Nephron progenitor cell (in vitro differentiated cells): ENCODE measurements at regions not wholly inside any gene's neighbourhood (a gene's known extent, or its start where the extent isn't known, plus 50 kb on each side); places are given as distances from the start of the nearest gene placed in this dataset.

Experiments used
- DNase-seq: peaks from one replicate; pipeline ENCODE4 v3.0.0; 2021
- H3K27ac Mint-ChIP-seq: 2 replicates; pipeline ENCODE4 v1.8.0; 2021; ENCODE audit warnings: mild to moderate bottlenecking, moderate library complexity, mixed read lengths
- H3K27me3 Mint-ChIP-seq: 2 replicates; pipeline ENCODE4 v1.8.0; 2021; ENCODE audit warnings: mild to moderate bottlenecking, low read depth, mixed read lengths; ENCODE audit not compliant: poor library complexity
- H3K36me3 Mint-ChIP-seq: 2 replicates; pipeline ENCODE4 v1.8.0; 2021; ENCODE audit warnings: low read depth, mixed read lengths
- H3K4me1 Mint-ChIP-seq: 2 replicates; pipeline ENCODE4 v1.8.0; 2021; ENCODE audit warnings: mixed read lengths
- H3K4me3 Mint-ChIP-seq: 2 replicates; pipeline ENCODE4 v1.8.0; 2021; ENCODE audit warnings: mild to moderate bottlenecking, moderate library complexity, mixed read lengths
- H3K9me3 Mint-ChIP-seq: 2 replicates; pipeline ENCODE4 v1.8.0; 2021; ENCODE audit warnings: mild to moderate bottlenecking, moderate library complexity, mixed read lengths
- TF ChIP-seq, protein P1 (sequence below): fragments of 200-600 bp; sonication (generic); IDR thresholded peaks from 2 replicates; pipeline ENCODE4 v1.5.0; 2021; ENCODE audit warnings: antibody characterized with exemption

DNA sequence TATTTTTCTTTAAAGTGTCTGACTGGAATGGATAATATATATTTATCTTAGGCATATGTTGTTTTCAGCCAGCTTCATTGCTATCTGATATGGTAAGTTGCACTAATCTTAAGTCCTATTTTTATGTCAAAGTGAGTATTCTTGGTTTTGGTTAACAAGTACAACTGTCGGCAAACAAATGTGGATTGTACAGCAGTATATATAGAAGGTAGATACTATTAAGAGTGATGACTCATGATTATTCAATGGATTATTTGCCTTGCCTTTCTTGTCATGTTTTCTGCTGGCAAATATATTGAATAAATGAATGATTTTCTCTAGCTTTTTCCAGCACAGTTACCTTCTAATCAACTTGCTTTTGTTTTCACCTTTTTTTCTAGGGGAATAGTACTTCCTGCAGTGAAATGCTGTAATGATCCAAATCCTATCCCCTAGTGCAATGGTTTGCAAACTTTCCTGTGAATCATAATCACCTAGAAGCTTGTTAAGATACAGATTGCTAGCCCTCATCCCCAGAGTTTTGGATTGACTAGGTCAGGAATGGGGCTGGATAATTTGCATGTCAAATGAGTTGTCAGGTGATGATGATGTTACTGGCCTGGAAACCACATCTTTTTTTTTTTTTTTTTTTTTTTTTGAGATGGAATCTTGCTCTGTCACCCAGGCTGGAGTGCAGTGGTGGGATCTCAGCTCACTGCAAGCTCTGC, 60.8 kb upstream of the ARRDC3 start:
- TF ChIP-seq, protein P1, sequence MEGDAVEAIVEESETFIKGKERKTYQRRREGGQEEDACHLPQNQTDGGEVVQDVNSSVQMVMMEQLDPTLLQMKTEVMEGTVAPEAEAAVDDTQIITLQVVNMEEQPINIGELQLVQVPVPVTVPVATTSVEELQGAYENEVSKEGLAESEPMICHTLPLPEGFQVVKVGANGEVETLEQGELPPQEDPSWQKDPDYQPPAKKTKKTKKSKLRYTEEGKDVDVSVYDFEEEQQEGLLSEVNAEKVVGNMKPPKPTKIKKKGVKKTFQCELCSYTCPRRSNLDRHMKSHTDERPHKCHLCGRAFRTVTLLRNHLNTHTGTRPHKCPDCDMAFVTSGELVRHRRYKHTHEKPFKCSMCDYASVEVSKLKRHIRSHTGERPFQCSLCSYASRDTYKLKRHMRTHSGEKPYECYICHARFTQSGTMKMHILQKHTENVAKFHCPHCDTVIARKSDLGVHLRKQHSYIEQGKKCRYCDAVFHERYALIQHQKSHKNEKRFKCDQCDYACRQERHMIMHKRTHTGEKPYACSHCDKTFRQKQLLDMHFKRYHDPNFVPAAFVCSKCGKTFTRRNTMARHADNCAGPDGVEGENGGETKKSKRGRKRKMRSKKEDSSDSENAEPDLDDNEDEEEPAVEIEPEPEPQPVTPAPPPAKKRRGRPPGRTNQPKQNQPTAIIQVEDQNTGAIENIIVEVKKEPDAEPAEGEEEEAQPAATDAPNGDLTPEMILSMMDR, result no peak
- Mint-ChIP-seq H3K36me3 (no peaks in the 10 kb centered on the region), H3K4me3 (no peak overlapping the region), H3K9me3 (peaks cover 4% of the 10 kb centered on the region), H3K27ac (no peak overlapping the region), H3K4me1 (no peaks in the 10 kb centered on the region), H3K27me3 (no peaks in the 10 kb centered on the region)
- no peak for DNase-seq

DNA sequence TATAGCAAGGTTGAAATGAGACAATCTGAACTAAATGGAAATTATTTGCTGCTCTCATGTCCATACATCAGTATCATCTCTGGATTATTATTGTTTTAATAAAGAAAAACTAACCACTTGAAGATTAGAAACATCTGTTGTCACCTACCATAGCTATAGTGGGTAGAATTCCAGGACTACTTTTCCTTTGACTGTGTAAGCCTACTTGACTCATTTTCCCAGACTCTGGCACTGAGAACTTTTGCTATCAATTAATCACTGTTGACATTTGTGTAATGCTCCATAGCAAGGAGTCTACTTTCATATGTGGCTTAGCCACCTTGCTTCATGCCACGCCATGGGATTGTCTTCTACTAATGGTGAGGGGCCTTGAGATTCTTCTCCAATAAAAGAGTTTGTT, 59.9 kb upstream of the ARRDC3 start:
- H3K27ac Mint-ChIP-seq, result no peak overlapping the region
- TF ChIP-seq, protein P1, result no peak
- H3K27me3 Mint-ChIP-seq, result no peaks in the 10 kb centered on the region
- H3K9me3 Mint-ChIP-seq, result peaks cover 1% of the 10 kb centered on the region
- DNase-seq, result no peak
- H3K36me3 Mint-ChIP-seq, result no peaks in the 10 kb centered on the region
- H3K4me1 Mint-ChIP-seq, result peaks cover 4% of the 10 kb centered on the region
- no peak overlapping the region for H3K4me3 Mint-ChIP-seq

DNA sequence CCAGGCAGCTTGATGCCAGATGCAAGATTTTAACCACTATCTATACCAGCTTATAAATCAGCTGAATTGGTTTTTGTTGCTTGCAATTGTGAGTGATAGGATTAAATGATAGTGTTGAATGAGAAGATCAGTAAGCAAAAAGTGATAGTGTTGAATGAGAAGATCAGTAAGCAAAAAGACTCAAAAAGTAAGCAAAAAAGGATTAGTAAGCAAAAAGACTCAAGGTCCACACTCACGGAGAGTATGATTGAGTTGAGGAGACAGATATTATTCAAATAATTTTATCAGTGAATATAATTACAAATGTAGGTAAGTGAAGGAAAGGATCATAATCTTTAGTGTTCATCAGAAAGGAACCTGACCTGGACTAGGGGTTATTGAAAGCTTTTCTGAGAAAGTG, 58.0 kb upstream of the ARRDC3 start:
- no peaks in the 10 kb centered on the region for H3K36me3 Mint-ChIP-seq
- TF ChIP-seq, protein P1, result no peak
- peaks cover 22% of the 10 kb centered on the region for H3K4me1 Mint-ChIP-seq
- no peak for DNase-seq
- no peaks in the 10 kb centered on the region for H3K9me3 Mint-ChIP-seq
- no peaks in the 10 kb centered on the region for H3K27me3 Mint-ChIP-seq
- no peak overlapping the region for H3K4me3 Mint-ChIP-seq
- no peak overlapping the region for H3K27ac Mint-ChIP-seq

DNA sequence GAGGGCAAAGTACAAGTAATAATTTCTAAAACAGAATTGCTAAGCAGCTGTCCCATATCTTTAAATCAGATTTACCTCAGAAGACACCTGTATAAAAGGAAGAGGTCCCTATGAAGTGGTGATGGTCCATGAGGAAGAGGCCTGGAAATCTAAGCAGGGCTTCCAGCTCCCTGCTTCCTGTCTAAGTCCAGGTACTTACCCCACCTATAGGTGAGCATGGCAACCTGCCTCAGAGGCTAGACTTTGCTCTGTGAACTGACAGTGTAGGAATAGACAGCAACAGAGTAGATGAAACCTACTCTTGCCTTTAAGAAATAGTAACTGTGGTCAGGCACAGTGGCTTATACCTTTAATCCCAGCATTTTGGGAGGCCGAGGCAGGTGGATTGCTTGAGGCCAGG, 55.8 kb upstream of the ARRDC3 start:
- Mint-ChIP-seq H3K9me3 (no peaks in the 10 kb centered on the region), H3K36me3 (no peaks in the 10 kb centered on the region), H3K27ac (no peak overlapping the region), H3K4me1 (peaks cover 36% of the 10 kb centered on the region), H3K4me3 (no peak overlapping the region), H3K27me3 (no peaks in the 10 kb centered on the region)
- TF ChIP-seq, protein P1, result no peak
- DNase-seq, result no peak

DNA sequence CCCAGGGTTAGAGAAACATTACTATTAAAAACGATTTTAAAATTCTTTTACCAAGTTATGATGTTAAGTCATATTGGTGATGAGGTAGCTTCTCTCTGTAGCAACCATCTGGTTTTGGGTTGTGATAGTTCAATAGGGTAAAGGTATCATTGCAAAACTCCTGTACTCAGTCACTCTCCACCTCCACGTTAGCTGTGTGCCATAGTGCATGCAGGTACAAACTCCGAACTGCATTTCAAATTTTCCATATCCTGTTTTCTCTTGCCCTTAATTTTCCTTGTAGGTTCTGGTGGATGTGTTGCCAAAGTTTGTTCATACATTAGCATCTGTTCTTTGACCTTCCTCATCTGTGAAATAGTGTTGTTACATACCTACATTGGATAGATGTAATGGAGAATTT, 53.1 kb upstream of the ARRDC3 start:
- Mint-ChIP-seq H3K4me3 (no peak overlapping the region), H3K27ac (peak overlapping the region; percentile 55), H3K4me1 (peaks cover 36% of the 10 kb centered on the region), H3K36me3 (no peaks in the 10 kb centered on the region), H3K9me3 (no peaks in the 10 kb centered on the region), H3K27me3 (peaks cover 3% of the 10 kb centered on the region)
- TF ChIP-seq, protein P1, result no peak
- no peak for DNase-seq

DNA sequence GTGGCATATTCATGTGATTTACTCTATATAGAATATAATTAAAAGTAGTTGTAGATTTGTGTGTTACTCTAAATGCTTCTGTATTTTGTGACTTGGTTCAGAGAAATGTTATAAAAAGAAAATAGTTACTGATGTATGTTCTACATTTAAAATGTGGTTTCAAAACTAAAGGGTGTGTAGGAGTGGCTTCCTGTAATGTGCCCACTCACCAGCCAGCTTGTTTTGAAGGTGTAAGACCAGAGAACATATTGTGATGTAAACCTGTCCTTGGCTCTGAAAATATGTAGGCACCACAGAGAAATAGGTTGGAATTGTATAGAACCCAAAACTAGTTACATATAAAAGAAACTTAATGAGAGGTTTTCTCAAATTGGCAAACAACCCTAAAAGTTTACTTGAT, 51.2 kb upstream of the ARRDC3 start:
- H3K4me1 Mint-ChIP-seq, result peaks cover 36% of the 10 kb centered on the region
- TF ChIP-seq, protein P1, result no peak
- H3K27me3 Mint-ChIP-seq, result peaks cover 3% of the 10 kb centered on the region
- DNase-seq, result no peak
- no peaks in the 10 kb centered on the region for H3K36me3 Mint-ChIP-seq
- peaks cover 4% of the 10 kb centered on the region for H3K9me3 Mint-ChIP-seq
- no peak overlapping the region for H3K27ac Mint-ChIP-seq
- no peak overlapping the region for H3K4me3 Mint-ChIP-seq
